GM21786 (cell line): ENCODE measurements at regions not wholly inside any gene's neighbourhood (a gene's known extent, or its start where the extent isn't known, plus 50 kb on each side); places are given as distances from the start of the nearest gene placed in this dataset.
"Not testable (repeated sequence)": the region's sequence is repeated elsewhere in the genome, so short reads cannot be mapped to it uniquely, and the experiment has no call there.

ENCODE experiments used
- ATAC-seq: cut with Tn5 transposase; IDR thresholded peaks from one replicate; pipeline ENCODE4 v1.9.1; 2021; ENCODE audit not compliant: unreplicated experiment

DNA sequence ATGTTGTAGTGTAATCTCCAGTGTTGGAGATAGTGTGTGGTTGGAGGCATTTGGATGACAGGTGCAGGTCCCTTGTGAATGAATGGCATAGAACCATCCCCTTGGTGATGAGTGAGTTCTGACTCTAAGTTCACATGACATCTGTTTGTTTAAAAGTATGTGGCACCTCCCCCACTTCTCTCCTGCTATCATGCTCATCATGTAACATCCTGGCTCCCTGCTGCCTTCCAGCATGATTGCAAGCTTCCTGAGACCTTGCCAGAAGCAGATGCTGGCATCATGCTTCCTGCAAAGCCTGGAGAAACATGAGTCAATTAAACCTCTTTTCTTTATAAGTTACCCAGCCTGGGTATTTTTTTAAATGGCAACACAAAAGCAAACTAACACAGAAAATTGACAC is 499.0 kb upstream of the SEMA3D start:
- ATAC-seq = no peak

DNA sequence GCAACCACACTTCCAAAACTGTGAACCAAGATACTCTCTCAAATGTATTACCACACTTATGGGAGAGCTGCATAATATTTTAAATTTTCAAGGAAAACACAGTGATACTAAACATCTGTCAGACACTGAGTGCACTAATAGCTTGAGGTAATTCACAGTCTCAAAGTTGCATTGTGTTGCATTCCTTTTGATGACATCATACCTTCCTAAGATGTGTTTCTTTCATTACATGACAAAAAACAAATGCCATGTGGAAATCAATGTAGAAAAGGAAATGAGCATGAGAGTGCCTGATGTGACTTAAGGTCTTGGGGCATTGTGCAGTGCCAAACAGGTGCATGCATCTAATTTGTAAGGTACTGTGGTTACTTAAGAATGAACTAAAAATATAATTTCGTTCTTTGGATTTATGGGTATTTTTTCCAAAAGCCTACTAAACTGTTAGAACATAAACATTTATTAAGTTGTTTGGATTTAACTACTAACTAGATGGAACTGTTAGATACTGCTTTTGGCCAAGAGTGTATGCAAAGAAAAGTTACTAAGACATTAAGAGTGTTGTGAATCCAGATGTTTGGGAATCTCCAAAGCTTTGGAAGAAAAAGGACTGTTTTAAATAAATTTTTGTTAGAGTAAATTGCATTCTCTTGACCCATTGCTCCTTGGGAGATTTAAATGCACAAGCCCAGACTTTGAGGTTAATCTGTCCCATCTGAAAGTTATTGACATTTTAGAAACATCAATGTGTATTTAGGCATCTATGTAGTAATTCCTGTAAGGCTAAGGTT is 496.2 kb upstream of the SEMA3D start:
- no peak for ATAC-seq

DNA sequence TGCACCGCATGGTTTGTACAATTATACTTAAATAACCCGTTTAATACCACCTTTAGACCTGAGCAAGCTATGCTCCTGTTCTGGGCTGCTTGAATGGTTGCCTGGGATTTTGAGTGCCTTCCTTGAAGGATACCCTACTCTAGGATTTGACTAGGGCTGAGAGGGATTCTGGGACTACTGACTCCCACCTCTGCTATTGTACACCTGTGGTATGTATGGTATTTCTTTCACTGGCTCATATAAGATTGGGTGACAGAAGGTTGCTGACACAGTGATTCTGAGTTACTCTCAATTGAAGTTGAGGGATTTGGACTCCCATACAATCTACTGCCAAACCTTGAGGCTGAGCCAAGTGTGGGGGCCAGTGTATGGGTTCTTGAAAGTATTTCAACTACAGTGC is 494.4 kb upstream of the SEMA3D start:
- no peak for ATAC-seq

- ATAC-seq = not testable (repeated sequence)
Measured at GRCh38 chr7:85675093-85675492, 488.2 kb upstream of the SEMA3D start.

DNA sequence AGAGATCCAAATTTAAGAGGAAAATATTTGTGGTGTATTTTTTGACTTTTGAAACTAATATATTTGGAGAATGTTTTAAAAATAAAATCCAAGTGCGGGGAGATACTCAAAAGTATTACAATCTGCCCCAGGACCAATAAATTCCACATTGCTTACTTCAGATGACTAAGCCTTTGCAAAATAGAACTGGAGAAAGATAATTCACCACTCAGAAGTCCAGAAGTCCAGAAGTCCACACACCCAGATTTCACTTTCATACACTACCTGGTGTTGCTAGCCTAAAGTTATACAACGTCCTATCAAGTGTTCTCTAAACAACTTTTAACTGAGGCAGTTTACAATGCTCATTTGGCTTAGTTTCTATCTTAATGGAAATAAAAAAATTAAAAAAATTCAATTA is 487.0 kb upstream of the SEMA3D start:
- no peak for ATAC-seq

DNA sequence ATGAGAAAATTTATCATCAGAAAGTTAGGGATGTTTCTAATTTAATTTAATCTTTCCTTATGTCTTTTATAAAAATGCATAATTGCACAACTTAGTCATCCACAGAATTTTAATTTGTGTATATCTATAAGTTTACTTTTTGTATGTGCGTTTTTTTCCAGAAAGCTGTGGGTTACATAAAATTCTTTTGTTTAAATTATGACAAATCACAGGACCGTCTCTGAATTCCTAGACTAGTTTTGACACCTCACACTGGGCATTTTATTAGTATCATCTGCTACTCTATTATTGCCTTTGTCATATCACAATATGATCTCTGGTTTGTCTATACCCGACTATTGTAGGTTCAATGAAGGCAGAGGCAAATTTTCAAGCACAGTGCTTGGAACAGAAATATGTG is 482.4 kb upstream of the SEMA3D start:
- no peak for ATAC-seq

DNA sequence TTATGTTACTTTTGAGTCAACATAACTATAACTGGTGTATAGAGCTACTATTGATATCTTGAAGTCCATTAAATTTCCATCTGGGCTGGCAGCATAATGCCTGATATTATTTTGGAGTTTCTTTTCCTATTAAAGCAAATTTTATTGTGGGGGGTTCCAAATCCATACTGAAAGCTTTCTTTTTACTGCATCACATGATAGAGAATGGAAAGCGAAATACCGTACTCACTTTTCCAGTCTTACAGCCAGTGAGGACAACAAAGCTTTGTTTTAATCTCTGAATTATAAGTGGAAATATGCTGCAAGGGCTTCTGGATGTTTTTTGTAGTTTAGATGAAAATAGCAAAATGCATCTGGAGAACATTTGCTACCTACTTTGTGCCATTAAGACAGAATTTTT is 477.5 kb upstream of the SEMA3D start:
- no peak for ATAC-seq

GRCh38 chr7:85659364-85659763 is 472.5 kb upstream of the SEMA3D start:
- no peak for ATAC-seq

DNA sequence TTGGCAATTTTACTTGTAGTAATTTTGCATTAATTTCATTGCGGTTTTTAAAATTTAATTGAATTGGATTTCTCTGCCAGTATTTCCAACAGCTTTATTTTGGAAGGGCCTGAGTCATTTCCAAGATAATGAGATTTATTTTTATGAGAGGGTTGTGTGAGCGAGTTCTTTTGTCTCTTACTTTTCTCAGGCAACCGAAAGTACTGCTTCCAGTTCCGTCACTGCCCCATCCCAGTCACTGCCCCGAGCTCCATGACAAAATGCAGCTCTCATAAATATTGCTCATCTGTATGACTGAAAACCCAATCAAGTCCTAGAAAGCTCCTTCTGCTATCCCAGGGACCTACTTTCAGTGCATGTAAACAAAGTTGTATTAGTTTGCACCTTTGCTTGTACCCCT is 468.4 kb upstream of the SEMA3D start:
- no peak for ATAC-seq

DNA sequence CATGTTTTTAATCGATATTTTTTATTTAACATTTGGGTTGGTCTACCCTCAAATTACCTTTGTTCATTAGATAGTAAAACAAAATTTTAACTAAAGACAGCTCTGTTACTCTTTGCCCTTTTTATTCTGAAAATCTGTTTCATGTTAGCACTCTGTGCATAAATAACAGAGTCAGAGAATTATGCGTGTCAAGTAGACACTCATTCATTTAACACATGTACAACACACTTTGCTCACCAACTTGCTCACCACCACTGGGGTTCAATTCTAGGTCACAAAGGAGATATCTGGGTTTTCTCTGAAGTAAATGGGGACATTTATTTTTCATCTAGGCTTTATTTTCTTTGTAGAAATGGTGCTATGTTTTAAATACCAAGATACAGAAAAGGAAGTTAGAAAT is 457.4 kb upstream of the SEMA3D start:
- no peak for ATAC-seq

DNA sequence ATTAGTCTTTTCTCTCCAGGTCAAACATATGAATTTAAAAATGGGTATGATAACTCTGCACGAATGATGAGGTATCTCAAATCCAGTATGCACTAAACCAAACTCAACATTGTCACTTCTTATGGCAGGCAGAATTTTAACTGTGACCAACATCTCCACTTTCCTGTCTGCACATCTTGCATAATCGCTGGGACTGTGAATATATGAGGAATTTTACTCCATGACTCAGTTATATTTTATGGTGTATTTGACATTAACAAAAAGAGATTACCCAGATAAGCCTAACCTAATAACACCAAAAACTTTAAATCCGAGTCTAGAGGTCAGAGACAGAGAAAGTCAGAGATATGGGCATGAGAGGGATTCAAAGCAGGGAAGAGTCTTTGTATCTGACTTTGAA is 454.5 kb upstream of the SEMA3D start:
- no peak for ATAC-seq

- ATAC-seq = no peak
Measured at GRCh38 chr7:85638394-85638793, 451.5 kb upstream of the SEMA3D start.

DNA sequence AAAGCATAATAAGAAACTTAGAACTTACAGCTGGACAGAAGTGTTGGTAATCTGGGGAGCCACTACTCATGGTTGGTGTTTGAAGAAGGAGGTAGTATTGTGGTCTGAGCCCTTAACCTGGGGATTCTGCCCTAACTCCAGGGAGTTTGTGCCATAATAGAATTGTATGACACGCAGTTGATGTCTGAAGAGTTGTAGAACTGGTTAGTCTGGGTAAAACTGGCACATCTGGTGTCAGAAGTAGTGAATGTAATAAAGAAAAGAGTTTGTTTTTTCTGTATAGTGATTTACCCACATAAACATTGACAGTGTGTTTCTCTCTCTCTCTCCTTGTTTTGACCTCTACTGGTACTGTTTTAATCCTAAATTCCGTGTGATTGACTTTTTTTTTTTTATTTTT is 448.1 kb upstream of the SEMA3D start:
- ATAC-seq = no peak

GRCh38 chr7:85630904-85631600 is 444.2 kb upstream of the SEMA3D start:
- ATAC-seq = no peak

GRCh38 chr7:85627791-85628586 is 441.1 kb upstream of the SEMA3D start:
- no peak for ATAC-seq

DNA sequence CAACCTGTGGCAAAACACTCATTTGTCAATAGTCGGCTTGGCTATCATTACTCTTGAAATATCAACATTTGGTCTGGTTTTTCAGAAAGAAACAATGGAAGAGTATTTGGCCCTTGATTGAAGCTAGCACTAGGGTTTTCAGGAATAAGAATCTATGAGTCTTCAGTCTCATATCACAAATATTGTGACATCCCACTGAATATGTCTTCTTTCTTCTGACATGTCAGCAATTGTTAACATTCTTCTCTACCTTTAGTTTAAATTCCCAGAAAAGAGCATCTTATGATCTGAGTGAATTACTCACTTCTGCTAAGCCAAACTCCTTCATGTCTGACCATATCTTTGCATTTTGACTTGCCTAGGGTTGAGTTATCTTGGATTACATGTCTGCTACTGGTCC is 435.2 kb upstream of the SEMA3D start:
- no peak for ATAC-seq

DNA sequence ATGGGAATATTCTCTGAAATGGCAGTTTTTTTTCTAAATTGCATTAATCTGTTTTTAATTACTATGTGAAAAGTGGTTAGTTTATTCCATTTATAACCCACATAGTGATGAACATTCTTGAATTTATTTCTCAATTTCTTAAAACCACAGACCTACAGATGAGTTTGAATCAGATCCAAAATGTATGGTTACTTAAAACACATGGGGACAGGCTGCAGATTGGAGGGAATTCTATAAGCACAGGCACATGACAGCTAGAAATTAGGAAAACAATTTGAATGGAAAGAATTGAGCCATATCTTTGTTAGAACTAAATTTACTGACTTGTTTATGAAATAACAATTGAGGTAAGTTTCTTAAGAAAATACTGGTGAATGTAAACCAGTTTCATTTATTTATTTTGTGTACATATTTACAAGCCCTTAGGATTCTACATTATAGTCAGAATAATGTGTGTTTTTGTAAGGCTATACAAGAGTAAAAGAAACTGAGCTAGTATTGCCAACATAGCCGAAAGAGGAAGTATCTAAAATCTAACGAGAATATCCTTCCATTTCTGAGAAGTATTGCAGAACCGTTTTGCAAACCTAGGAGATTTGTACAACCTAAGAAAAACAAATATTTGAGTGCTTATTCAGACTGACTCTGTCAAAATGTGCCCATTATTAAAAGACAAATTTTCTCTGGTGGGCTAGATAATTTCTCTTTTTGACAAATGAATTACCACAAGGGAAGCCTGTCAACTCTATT is 434.3 kb upstream of the SEMA3D start:
- no peak for ATAC-seq

DNA sequence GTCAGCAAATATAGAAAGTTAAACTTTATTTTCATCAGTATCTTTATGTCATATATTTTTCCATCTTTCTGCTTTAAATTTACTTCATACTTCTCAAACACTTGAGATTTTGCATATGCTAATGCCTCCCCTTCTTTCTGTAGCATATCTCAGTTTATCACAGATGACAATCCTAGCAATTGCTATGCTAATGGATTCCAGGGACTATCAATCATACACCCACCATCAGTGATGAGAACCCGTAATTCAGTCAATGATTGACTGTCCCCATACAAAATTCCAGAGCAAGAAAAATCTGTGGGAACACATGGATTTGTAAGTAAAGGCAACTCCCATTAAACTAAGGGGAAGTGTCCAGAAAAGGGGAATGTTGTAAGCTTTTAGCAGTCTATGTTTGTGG is 432.4 kb upstream of the SEMA3D start:
- no peak for ATAC-seq

DNA sequence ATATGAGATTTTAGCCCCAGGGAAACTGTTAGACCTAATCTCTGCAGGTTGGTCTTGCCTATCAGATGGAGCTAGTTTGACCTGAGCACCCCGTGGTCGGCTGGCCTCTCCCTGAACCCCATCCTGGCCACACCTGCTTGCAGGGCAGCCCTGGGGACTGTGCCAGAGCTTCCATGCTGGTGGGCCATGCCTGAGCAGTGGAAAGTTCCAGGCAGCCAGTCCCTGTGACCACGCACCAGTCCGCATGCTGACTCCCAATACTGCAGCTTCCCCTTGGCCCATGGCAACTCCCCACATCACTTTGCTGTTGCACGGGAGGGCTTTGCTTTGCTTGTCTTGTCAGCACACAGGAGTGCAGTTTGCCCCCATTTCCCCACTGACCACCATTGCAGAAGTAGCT is 427.8 kb upstream of the SEMA3D start:
- no peak for ATAC-seq

- ATAC-seq = no peak
Measured at GRCh38 chr7:85612514-85612913, 425.7 kb upstream of the SEMA3D start.

DNA sequence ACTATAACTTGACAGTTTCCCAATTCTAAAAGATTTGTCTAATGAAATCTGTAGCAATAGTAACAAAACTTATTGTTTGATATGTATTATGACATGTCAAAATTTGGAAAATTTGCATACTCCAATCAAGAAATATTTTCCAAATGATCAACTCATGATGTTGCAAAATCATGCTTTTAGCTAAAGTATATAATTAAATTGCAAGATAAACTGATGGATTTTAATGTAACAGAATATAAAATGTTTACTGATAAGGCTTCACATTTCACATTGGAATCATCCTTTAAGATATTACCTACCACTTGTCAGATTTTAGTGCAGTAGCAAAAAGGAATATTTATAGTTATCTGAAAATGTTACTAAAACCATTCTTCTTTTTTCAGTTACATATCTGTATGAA is 421.9 kb upstream of the SEMA3D start:
- no peak for ATAC-seq
